HepG2 (cell line): ENCODE measurements at regions not wholly inside any gene's neighbourhood (a gene's known extent, or its start where the extent isn't known, plus 50 kb on each side); places are given as distances from the start of the nearest gene placed in this dataset.

Experiments used
- ARID3A ChIP-seq: IDR thresholded peaks from 2 replicates; pipeline ENCODE4 v1.6.1; 2012; ENCODE audit warnings: low read depth, low read length, improper control_type of control experiment
- CEBPB ChIP-seq: IDR thresholded peaks from 2 replicates; pipeline ENCODE4 v1.6.1; 2011; ENCODE audit warnings: low read depth, low read length, improper control_type of control experiment, borderline replicate concordance
- FOXJ3 ChIP-seq: sonication (generic); formaldehyde crosslinking; IDR thresholded peaks from 2 replicates; pipeline ENCODE4 v1.4.0; 2020; ENCODE audit warnings: missing genetic modification reagents, mild to moderate bottlenecking, borderline replicate concordance
- FOXP1 ChIP-seq, 2 experiments: fragments of 450-650 bp in 1 of 2; IDR thresholded peaks; 2 replicates each; pipeline ENCODE4 v1.6.1; 2017 to 2018; ENCODE audit warnings: antibody characterized with exemption in 1 of 2
- FOXP4 ChIP-seq: sonication (generic); formaldehyde crosslinking; IDR thresholded peaks from 2 replicates; pipeline ENCODE4 v1.4.0; 2020; ENCODE audit warnings: missing genetic modification reagents
- MED1 ChIP-seq: sonication (generic); formaldehyde crosslinking; IDR thresholded peaks from 2 replicates; pipeline ENCODE4 v1.4.0; 2020; ENCODE audit warnings: missing genetic modification reagents
- MIXL1 ChIP-seq: IDR thresholded peaks from 2 replicates; pipeline ENCODE4 v1.6.1; 2016
- NCOA2 ChIP-seq: sonication (generic); formaldehyde crosslinking; IDR thresholded peaks from 2 replicates; pipeline ENCODE4 v1.8.0; 2022; ENCODE audit warnings: inconsistent platforms
- PPARG ChIP-seq: conservative IDR thresholded peaks from 2 replicates; pipeline ENCODE4 v1.6.1; 2016; ENCODE audit warnings: missing biosample characterization, missing genetic modification reagents
- RARA ChIP-seq: IDR thresholded peaks from 2 replicates; pipeline ENCODE4 v1.6.1; 2016; ENCODE audit warnings: missing genetic modification reagents, missing compliant biosample characterization
- RELA ChIP-seq: sonication (generic); formaldehyde crosslinking; IDR thresholded peaks from 2 replicates; pipeline ENCODE4 v1.4.0; 2020; ENCODE audit warnings: missing genetic modification reagents
- RXRB ChIP-seq: IDR thresholded peaks from 2 replicates; pipeline ENCODE4 v1.6.1; 2016; ENCODE audit warnings: borderline replicate concordance, missing genetic modification reagents, missing compliant biosample characterization
- SOX13 ChIP-seq, 3 experiments: fragments of 450-650 bp in 1 of 3; sonication (generic) in 1 of 3; formaldehyde crosslinking in 1 of 3; IDR thresholded peaks in 2 of 3; conservative IDR thresholded peaks in 1 of 3; 2 replicates each; pipeline versions ENCODE4 v1.5.0 to v1.6.1; 2016 to 2020; ENCODE audit warnings: antibody characterized with exemption in 1 of 3, mild to moderate bottlenecking in 1 of 3, missing compliant biosample characterization in 1 of 3, missing genetic modification reagents in 1 of 3, moderate library complexity in 1 of 3
- TARDBP ChIP-seq: sonication (generic); formaldehyde crosslinking; IDR thresholded peaks from 2 replicates; pipeline ENCODE4 v1.8.0; 2022; ENCODE audit warnings: mild to moderate bottlenecking, missing genetic modification reagents
- ZBTB43 ChIP-seq: sonication (generic); formaldehyde crosslinking; conservative IDR thresholded peaks from 2 replicates; pipeline ENCODE4 v1.4.0; 2020; ENCODE audit warnings: missing genetic modification reagents
- ZFP1 ChIP-seq: IDR thresholded peaks from 2 replicates; pipeline ENCODE4 v1.6.1; 2016
- ZGPAT ChIP-seq: IDR thresholded peaks from 2 replicates; pipeline ENCODE4 v1.6.1; 2016; ENCODE audit warnings: mild to moderate bottlenecking
- ZNF232 ChIP-seq: sonication (generic); formaldehyde crosslinking; IDR thresholded peaks from 2 replicates; pipeline ENCODE4 v1.4.0; 2020; ENCODE audit warnings: missing genetic modification reagents, borderline replicate concordance

GRCh38 chr19:56930647-56931535 lies 90.4 kb upstream of the PEG3 start (continued):
- TF ChIP-seq ARID3A (peak; percentile 87), NCOA2 (CRISPR knock-in tag) (peak; percentile 61; the same call in 1 of the 2 replicates), SOX13 (IDR thresholded peaks at IDR 0.05) (no peak), SOX13 (CRISPR knock-in tag; conservative IDR thresholded peaks at IDR 0.05 in 1 of 2, IDR thresholded peaks at IDR 0.05 in 1 of 2) (peak in 1 of 2 experiments; percentile 47; a peak in 1 of 4 replicates), FOXP4 (CRISPR knock-in tag) (peak; percentile 59), FOXJ3 (CRISPR knock-in tag) (peak; percentile 63; the same call in 1 of the 2 replicates), ZNF232 (CRISPR knock-in tag) (no peak), ZBTB43 (no peak), RARA (CRISPR knock-in tag) (peak; percentile 74), RXRB (CRISPR knock-in tag) (peak; percentile 9; the same call in 1 of the 2 replicates), CEBPB (peak; percentile 74), PPARG (CRISPR knock-in tag) (0 out of 2 replicates have a peak, but pooled peaks have one; percentile 3), MED1 (CRISPR knock-in tag) (peak; percentile 61), ZGPAT (CRISPR knock-in tag) (peak; percentile 41), TARDBP (CRISPR knock-in tag) (0 out of 2 replicates have a peak, but pooled peaks have one; percentile 19), FOXP1 (IDR thresholded peaks at IDR 0.05) (no peak), FOXP1 (CRISPR knock-in tag; IDR thresholded peaks at IDR 0.05) (peak; percentile 46), RELA (no peak), MIXL1 (CRISPR knock-in tag) (no peak), ZFP1 (no peak)
